HG03432 (cell line): ENCODE measurements at regions not wholly inside any gene's neighbourhood (a gene's known extent, or its start where the extent isn't known, plus 50 kb on each side); places are given as distances from the start of the nearest gene placed in this dataset.
A peak's percentile ranks its signal among the peaks of the same experiment; 100 is the strongest.

Experiments
- ATAC-seq: cut with Tn5 transposase; IDR thresholded peaks from one replicate; pipeline ENCODE4 v1.9.1; 2021; ENCODE audit warnings: mild to moderate bottlenecking, moderate library complexity; ENCODE audit not compliant: unreplicated experiment

GRCh38 chr2:204177251-204177976 lies 240.9 kb downstream of the ICOS start:
- peak; percentile 26 for ATAC-seq

- ATAC-seq, result peak; percentile 78
Observed at GRCh38 chr2:204177977-204178522, 241.5 kb downstream of the ICOS start.

DNA sequence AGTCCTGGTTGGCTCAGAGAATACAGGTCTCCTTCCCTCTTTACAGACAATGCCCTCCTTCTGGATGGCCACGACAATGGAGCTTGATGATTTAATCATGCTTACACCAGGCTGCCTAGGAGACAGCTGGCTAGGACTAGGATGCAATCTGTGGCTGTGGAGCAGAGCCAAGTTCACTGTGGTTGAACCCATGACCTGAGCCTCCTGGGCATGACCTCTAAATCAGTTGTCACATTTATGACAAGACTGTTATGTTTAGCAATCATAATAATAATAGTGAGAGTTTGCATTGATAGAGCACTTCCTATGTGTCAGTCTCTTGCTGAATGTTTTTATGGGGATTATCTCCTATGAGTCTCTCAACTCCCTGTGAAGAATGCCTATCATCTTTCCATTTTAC lies 244.1 kb downstream of the ICOS start:
- no peak for ATAC-seq

DNA sequence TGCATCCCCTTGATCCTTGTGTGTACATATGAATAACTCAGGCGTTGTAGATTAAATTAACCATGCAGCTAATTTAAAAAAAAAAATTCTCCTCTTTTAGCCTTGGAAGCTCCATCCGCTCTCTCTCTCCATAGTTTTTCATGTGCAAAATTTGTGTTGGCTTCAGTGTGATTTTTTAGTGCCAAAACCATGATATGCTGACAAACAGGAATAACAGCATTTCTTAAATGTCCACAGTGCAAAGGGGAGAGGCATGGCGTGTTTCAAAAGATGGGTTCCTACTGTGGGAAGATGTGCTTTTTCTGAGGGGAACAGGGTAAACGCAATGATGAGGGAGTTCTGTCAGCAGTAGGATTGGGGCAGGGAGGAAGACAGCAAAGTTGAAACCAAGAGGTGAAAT lies 247.0 kb downstream of the ICOS start:
- ATAC-seq, result no peak

- no peak for ATAC-seq
Observed at GRCh38 chr2:204184226-204184625, 247.7 kb downstream of the ICOS start.

DNA sequence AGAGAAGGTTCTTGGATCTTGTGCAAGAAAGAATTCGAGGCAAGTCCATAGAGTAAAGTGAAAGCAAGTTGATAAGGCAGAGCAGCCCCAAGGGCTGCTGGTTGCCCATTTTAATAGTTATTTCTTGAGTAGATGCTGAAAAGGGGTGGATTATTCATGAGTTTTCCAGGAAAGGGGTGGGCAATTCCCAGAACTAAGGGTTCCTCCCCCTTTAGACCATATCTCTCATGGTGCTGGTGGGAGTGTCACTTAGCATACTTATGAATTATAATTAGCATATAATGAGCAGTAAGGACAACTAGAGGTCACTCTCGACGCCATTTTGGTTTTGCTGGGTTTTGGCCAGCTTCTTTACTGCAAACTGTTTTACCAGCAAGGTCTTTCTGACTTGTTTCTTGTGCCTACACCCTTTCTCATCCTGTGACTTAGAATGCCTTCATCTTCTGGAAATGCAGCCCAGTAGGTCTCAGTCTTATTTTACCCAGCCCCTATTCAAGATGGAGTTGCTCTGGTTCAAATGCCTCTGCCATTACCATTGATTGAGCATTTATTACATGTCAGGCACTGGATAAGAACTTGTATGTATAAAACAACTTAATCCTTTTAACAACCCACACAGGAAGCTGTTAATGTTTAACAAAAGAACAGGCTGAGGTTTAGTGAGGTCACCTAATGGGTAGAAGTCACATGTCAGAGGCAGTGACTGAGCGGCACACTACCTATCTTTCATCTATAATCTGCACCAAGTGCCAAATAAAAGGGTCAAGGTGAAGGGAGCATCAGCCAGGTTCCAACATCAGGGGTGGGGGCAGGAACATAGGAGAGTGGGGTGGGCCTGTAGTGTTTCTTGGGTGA lies 250.9 kb downstream of the ICOS start:
- no peak for ATAC-seq

DNA sequence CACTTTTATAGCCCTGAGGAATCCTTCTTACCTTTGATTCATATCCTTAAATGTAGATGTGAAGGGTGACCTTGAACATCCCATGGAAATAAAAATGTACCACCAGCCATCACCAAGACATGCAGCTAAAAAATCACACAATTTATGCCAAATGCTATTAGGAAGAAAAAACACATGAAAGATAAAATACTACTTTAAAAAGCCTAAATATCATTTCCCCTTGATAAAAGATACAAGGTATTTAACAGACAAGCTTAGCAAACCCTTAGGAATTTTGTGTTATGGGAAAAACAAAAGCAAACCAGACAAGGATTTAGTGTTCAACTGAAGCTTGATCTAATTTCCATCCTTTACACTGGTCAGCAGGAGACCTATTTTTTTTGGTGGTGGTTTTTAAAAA lies 255.0 kb downstream of the ICOS start:
- ATAC-seq, result no peak

- ATAC-seq, result no peak
Observed at GRCh38 chr2:204195498-204195897, 258.9 kb downstream of the ICOS start.

DNA sequence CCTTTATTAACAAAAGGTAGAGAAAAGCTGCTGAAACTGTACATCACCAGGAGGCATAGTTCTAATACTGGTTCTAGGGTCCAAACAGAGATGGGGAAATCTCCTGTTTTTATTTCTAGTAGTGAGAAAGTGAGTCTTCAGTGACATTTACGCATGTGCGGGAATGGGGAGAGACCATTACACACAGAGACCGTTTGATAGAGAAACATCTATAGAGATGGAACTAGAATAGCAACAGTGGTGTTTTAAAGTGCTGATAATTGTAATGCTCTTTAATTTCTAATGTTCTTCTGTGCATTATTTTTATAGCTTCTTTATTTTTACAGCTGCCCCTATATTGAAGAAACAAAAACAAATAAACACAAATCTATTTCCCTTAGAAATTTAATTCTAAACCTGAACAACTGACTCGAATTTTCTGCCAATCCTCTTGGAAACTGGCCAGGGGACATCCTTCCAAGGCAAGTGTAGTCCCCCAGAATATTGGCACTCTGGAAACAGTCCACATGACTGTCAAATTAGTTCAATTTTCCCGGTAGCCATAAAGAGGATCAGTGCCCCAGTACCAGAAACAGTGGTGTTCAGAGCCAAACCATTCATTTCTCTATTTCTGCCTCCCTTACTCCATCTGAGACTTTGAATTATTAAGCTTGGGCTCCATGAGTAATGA lies 260.9 kb downstream of the ICOS start:
- no peak for ATAC-seq

- no peak for ATAC-seq
Observed at GRCh38 chr2:204199357-204199756, 262.8 kb downstream of the ICOS start.

- no peak for ATAC-seq
Observed at GRCh38 chr2:204201507-204201906, 264.9 kb downstream of the ICOS start.

DNA sequence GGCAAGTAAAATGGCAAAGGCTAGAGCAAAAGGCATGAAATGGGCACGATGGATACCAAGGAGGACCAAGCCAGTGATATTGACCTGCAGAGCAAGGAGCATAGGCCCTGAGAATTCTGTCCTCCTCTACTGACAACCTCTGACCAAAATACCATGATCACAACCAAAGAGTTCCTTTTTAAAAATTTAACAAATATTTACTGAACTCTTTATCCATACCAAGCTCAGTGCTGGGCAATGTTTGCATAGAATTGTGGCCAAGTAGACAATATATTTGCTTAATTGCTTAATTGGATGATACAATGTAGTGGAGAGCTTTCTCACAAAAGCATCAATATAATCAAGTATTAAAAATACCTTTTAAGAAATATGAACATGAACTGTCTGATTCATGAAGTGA lies 265.7 kb downstream of the ICOS start:
- ATAC-seq, result no peak

GRCh38 chr2:204203704-204204103 lies 267.1 kb downstream of the ICOS start:
- ATAC-seq, result no peak

- no peak for ATAC-seq
Observed at GRCh38 chr2:204205082-204205481, 268.5 kb downstream of the ICOS start.

- ATAC-seq, result no peak
Observed at GRCh38 chr2:204205538-204205937, 269.0 kb downstream of the ICOS start.

- ATAC-seq, result no peak
Observed at GRCh38 chr2:204207866-204208265, 271.3 kb downstream of the ICOS start.

DNA sequence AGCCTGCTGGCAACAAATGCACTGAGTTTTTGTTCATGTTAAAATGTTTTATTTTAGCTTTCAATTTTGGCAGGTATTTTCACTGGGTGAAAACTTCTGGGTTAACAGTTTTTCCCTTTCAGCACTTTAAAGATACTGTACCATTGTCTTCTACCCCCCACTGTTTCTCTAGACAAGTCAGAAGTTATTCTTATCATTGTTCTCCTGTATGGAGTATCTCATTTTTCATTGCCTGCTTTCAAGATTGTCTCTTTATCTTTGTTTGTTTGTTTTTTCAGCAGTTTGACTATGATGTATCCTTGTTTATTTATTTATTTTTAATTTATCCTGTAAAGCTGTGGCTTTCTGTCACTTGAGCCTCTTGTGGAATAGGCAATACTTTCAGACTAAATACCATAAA lies 277.0 kb downstream of the ICOS start:
- no peak for ATAC-seq

- no peak for ATAC-seq
Observed at GRCh38 chr2:204218040-204218439, 281.5 kb downstream of the ICOS start.

DNA sequence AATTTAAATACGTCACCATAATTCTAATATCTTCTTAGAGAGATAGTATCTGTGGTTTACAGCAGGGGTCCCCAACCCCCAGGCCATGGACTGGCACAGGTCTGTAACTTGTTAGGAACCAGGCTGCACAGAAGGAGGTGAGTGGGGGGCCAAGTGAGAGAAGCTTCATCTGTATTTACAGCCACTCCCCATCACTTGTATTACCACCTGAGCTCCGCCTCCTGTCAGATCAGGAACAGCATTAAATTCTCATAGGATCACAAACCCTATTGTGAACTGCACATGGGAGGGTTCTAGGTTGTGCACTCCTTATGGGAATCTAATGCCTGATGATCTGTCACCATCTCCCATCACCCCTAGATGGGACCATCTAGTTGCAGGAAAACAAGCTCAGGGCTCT lies 282.6 kb downstream of the ICOS start:
- ATAC-seq, result no peak

DNA sequence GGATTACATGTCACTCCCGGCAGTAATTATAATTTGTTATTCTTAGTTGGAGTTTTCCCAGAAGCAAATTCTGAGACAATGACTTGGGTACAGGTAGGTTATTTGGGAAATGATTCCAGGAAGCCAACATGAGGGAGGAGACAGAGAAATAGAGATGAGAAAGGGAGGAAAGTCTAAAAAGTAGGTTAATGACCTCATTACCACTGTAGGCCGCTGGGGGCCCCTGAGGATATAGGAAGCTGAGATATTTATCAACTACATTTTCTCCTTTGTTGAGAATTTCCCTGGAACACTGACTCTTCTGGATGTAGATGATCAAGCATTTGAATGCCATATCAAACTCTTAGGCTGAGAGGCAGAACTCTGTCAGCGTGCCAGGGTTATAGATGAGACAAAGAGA lies 284.3 kb downstream of the ICOS start:
- ATAC-seq, result no peak

- no peak for ATAC-seq
Observed at GRCh38 chr2:204223046-204223445, 286.5 kb downstream of the ICOS start.
